GM12865 (cell line): ENCODE measurements at regions not wholly inside any gene's neighbourhood (a gene's known extent, or its start where the extent isn't known, plus 50 kb on each side); places are given as distances from the start of the nearest gene placed in this dataset.
"Not testable (repeated sequence)": the region's sequence is repeated elsewhere in the genome, so short reads cannot be mapped to it uniquely, and the experiment has no call there.

ENCODE experiments used
- DNase-seq: peaks from one replicate; pipeline ENCODE4 v3.0.0; 2010; ENCODE audit warnings: low read depth
- H3K4me3 ChIP-seq: 2 replicates; pipeline ENCODE4 v1.5.1; 2011; ENCODE audit warnings: mild to moderate bottlenecking, low read depth, low read length, control low read depth
- CTCF ChIP-seq: IDR thresholded peaks from 2 replicates; pipeline ENCODE4 v1.5.1; 2011; ENCODE audit warnings: low read length, control low read depth, low read depth, inconsistent platforms; ENCODE audit not compliant: insufficient read depth; ENCODE audit errors: missing control alignments

- H3K4me3 ChIP-seq, result no peak overlapping the region
- TF ChIP-seq CTCF, result no peak
- DNase-seq, result no peak
Observed at GRCh38 chr17:52442350-52442749, 283.8 kb upstream of the CA10 start.

GRCh38 chr17:52420555-52421078 lies 262.1 kb upstream of the CA10 start:
- DNase-seq, result no peak
- no peak for TF ChIP-seq CTCF
- H3K4me3 ChIP-seq, result no peak overlapping the region

GRCh38 chr17:52419229-52419641 lies 260.7 kb upstream of the CA10 start:
- DNase-seq, result no peak
- no peak overlapping the region for H3K4me3 ChIP-seq
- TF ChIP-seq CTCF, result no peak

- no peak for TF ChIP-seq CTCF
- H3K4me3 ChIP-seq, result no peak overlapping the region
- DNase-seq, result no peak
Observed at GRCh38 chr17:52410781-52411180, 252.3 kb upstream of the CA10 start.

- not testable (repeated sequence) for H3K4me3 ChIP-seq, DNase-seq
Observed at GRCh38 chr17:52409222-52409621, 250.7 kb upstream of the CA10 start.

GRCh38 chr17:52395308-52395707 lies 236.8 kb upstream of the CA10 start:
- no peak overlapping the region for H3K4me3 ChIP-seq
- no peak for DNase-seq
- TF ChIP-seq CTCF, result no peak

- no peak for DNase-seq
- no peak for TF ChIP-seq CTCF
- H3K4me3 ChIP-seq, result no peak overlapping the region
Observed at GRCh38 chr17:52390422-52390821, 231.9 kb upstream of the CA10 start.
